ENCODE measurements at regions not wholly inside any gene's neighbourhood (a gene's known extent, or its start where the extent isn't known, plus 50 kb on each side); places are given as distances from the start of the nearest gene placed in this dataset.

- TF ChIP-seq CTCF (IDR thresholded peaks at IDR 0.05): no peak
Observed at GRCh38 chr2:19609266-19609665, 250.8 kb upstream of the OSR1 start.

GRCh38 chr2:19607931-19608771, 249.7 kb upstream of the OSR1 start:
- no peak for TF ChIP-seq CTCF (IDR thresholded peaks at IDR 0.05)

- TF ChIP-seq CTCF (IDR thresholded peaks at IDR 0.05): no peak
Observed at GRCh38 chr2:19607400-19607799, 249.0 kb upstream of the OSR1 start.

GRCh38 chr2:19600982-19601381, 242.6 kb upstream of the OSR1 start:
- no peak for TF ChIP-seq CTCF (IDR thresholded peaks at IDR 0.05)

GRCh38 chr2:19600506-19600905, 242.1 kb upstream of the OSR1 start:
- no peak for TF ChIP-seq CTCF (IDR thresholded peaks at IDR 0.05)

GRCh38 chr2:19598971-19599370, 240.5 kb upstream of the OSR1 start:
- no peak for TF ChIP-seq CTCF (IDR thresholded peaks at IDR 0.05)

- TF ChIP-seq CTCF (IDR thresholded peaks at IDR 0.05): no peak
Observed at GRCh38 chr2:19592197-19592596, 233.8 kb upstream of the OSR1 start.

Measured in LNCAP (cell line).